ENCODE measurements at regions not wholly inside any gene's neighbourhood (a gene's known extent, or its start where the extent isn't known, plus 50 kb on each side); places are given as distances from the start of the nearest gene placed in this dataset.

DNA sequence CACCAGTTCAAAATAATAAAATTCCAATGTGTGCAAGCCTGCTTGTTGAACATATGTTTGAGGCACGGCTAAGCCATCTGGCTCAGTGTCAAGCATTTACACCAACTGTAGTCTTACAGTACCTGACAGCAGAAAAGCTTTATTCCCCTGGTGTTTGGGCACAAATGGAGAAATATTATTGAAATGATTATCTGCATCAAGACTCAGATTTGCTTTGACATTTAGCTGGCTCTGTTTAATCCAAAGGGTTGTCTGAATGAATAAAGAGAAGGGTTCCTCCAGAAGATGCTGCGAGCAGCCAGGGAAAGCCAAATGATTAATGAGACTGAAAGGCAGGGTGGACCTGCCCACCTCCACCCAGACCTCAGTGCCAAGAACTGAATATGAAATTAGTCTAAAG, 393.2 kb upstream of the GALNT5 start:
- H3K4me1 ChIP-seq (ENCODE audit: insufficient read depth, low read length) = no peaks in the 10 kb centered on the region
- no peak overlapping the region for H3K4me3 ChIP-seq (replicated peaks in 1 of 3; ENCODE audit: insufficient read depth in 1 of 3, low read depth in 2 of 3, low read length in 3 of 3)
- H3K27ac ChIP-seq (ENCODE audit: extremely low read length, insufficient read depth, low read length) = no peak overlapping the region
- ChIA-PET POLR2A (no interaction called here), CTCF (ENCODE audit: low intra/inter-chr PET ratio, low total read pairs) (no interaction called here)
- H3K9ac ChIP-seq (ENCODE audit: insufficient read depth, low read depth, low read length) = no peak overlapping the region
- WGBS (ENCODE audit: low lambda C conversion rate) = 3% methylated on average over 2 of the region's 2 CpGs
- BruUV-seq (replicated peaks) = no TSS peak
- in situ Hi-C loops (cut with HindIII; ENCODE audit: extremely low pct_ligation_motif_present, low pct_unique_long_range_greater_than_20kb) = no loop called here
- no peak for FAIRE-seq
- H4K20me1 ChIP-seq (ENCODE audit: insufficient read depth, low read length) = no peaks in the 10 kb centered on the region
- H3K4me2 ChIP-seq (ENCODE audit: low read depth, low read length) = no peak overlapping the region
- no peaks in the 10 kb centered on the region for H3K36me3 ChIP-seq (replicated peaks in 1 of 2; ENCODE audit: control insufficient read depth in 1 of 2, insufficient read depth in 2 of 2, low read length in 2 of 2)
- no peak overlapping the region for H2AFZ ChIP-seq (ENCODE audit: low read length)
- H3K27me3 ChIP-seq (ENCODE audit: control insufficient read depth in 1 of 2, insufficient read depth in 2 of 2, low read length in 2 of 2) = no peaks in the 10 kb centered on the region
- no peak for DNase-seq (ENCODE audit: low spot score)
- no peaks in the 10 kb centered on the region for H3K9me3 ChIP-seq (ENCODE audit: low read length)
- intact Hi-C loops (cut with micrococcal nuclease; ENCODE audit: unreplicated experiment) = no loop called here
- no peak for TF ChIP-seq MAFK (conservative IDR thresholded peaks at IDR 0.05 in 1 of 2, IDR thresholded peaks at IDR 0.05 in 1 of 2; ENCODE audit: low read length in 2 of 2)
- no peak for TF ChIP-seq ZSCAN9 (CRISPR knock-in tag; IDR thresholded peaks at IDR 0.05; ENCODE audit: borderline replicate concordance)
- TF ChIP-seq CHCHD3 (CRISPR knock-in tag; IDR thresholded peaks at IDR 0.05) = no peak
- TF ChIP-seq GZF1 (CRISPR knock-in tag; IDR thresholded peaks at IDR 0.05) = no peak
- TF ChIP-seq, protein P1, sequence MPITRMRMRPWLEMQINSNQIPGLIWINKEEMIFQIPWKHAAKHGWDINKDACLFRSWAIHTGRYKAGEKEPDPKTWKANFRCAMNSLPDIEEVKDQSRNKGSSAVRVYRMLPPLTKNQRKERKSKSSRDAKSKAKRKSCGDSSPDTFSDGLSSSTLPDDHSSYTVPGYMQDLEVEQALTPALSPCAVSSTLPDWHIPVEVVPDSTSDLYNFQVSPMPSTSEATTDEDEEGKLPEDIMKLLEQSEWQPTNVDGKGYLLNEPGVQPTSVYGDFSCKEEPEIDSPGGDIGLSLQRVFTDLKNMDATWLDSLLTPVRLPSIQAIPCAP (CRISPR knock-in tag; IDR thresholded peaks at IDR 0.05; ENCODE audit: low read depth) = no peak
- no peak for TF ChIP-seq ZNF136 (CRISPR knock-in tag; IDR thresholded peaks at IDR 0.05; ENCODE audit: low read depth)
- TF ChIP-seq NFKB2 (CRISPR knock-in tag; IDR thresholded peaks at IDR 0.05; ENCODE audit: borderline replicate concordance) = no peak
- TF ChIP-seq KAT2B (IDR thresholded peaks at IDR 0.05; ENCODE audit: borderline replicate concordance, low read depth, low read length) = no peak
- no peak for TF ChIP-seq ATF7 (IDR thresholded peaks at IDR 0.05)
- TF ChIP-seq ATF7 (CRISPR knock-in tag; IDR thresholded peaks at IDR 0.05) = no peak
- no peak for TF ChIP-seq AKAP8 (CRISPR knock-in tag; IDR thresholded peaks at IDR 0.05)
- no peaks in the 10 kb centered on the region for H3K79me2 ChIP-seq (ENCODE audit: insufficient read depth, low read length)
- no peak for ATAC-seq

All from HepG2 (cell line).